Activated CD8-positive, alpha-beta memory T cell treated with anti-CD3 and anti-CD28 coated beads, Interleukin-2, amount 50 U/mL, for 48 hours (primary cell): ENCODE measurements at regions not wholly inside any gene's neighbourhood (a gene's known extent, or its start where the extent isn't known, plus 50 kb on each side); places are given as distances from the start of the nearest gene placed in this dataset.

Experiments used
- DNase-seq: peaks from one replicate; pipeline ENCODE4 v3.0.0-alpha.2; 2020

GRCh38 chr2:80854831-80855230 is 550.3 kb upstream of the LRRTM1 start:
- DNase-seq, result no peak

- no peak for DNase-seq
Observed at GRCh38 chr2:80852808-80853139, 548.2 kb upstream of the LRRTM1 start.

- no peak for DNase-seq
Observed at GRCh38 chr2:80852079-80852807, 547.7 kb upstream of the LRRTM1 start.

GRCh38 chr2:80830891-80831290 is 526.3 kb upstream of the LRRTM1 start:
- DNase-seq, result no peak

GRCh38 chr2:80822999-80823398 is 518.4 kb upstream of the LRRTM1 start:
- no peak for DNase-seq

GRCh38 chr2:80815259-80815658 is 510.7 kb upstream of the LRRTM1 start:
- no peak for DNase-seq

- no peak for DNase-seq
Observed at GRCh38 chr2:80786584-80786983, 482.0 kb upstream of the LRRTM1 start.

- no peak for DNase-seq
Observed at GRCh38 chr2:80778704-80779103, 474.2 kb upstream of the LRRTM1 start.

GRCh38 chr2:80748592-80748991 is 444.0 kb upstream of the LRRTM1 start:
- DNase-seq, result no peak

GRCh38 chr2:80737047-80737446 is 432.5 kb upstream of the LRRTM1 start:
- no peak for DNase-seq

- DNase-seq, result no peak
Observed at GRCh38 chr2:80725001-80725400, 420.4 kb upstream of the LRRTM1 start.

- no peak for DNase-seq
Observed at GRCh38 chr2:80722803-80723202, 418.3 kb upstream of the LRRTM1 start.

GRCh38 chr2:80719607-80720006 is 415.1 kb upstream of the LRRTM1 start:
- DNase-seq, result no peak

- DNase-seq, result no peak
Observed at GRCh38 chr2:80715433-80715832, 410.9 kb upstream of the LRRTM1 start.

GRCh38 chr2:80711915-80712314 is 407.4 kb upstream of the LRRTM1 start:
- DNase-seq, result no peak

GRCh38 chr2:80706951-80707350 is 402.4 kb upstream of the LRRTM1 start:
- DNase-seq, result no peak

- no peak for DNase-seq
Observed at GRCh38 chr2:80706541-80706940, 402.0 kb upstream of the LRRTM1 start.

- no peak for DNase-seq
Observed at GRCh38 chr2:80703532-80703931, 399.0 kb upstream of the LRRTM1 start.

- DNase-seq, result no peak
Observed at GRCh38 chr2:80700961-80701360, 396.4 kb upstream of the LRRTM1 start.
